ENCODE measurements at regions not wholly inside any gene's neighbourhood (a gene's known extent, or its start where the extent isn't known, plus 50 kb on each side); places are given as distances from the start of the nearest gene placed in this dataset.
A peak's percentile ranks its signal among the peaks of the same experiment; 100 is the strongest.

- H4K20me1 ChIP-seq (ENCODE audit: low read length) = no peaks in the 10 kb centered on the region
- no peak overlapping the region for H3K27ac ChIP-seq (ENCODE audit: low read length)
- H3K9ac ChIP-seq (ENCODE audit: low read length) = no peak overlapping the region
- H3K4me1 ChIP-seq (ENCODE audit: insufficient read depth, low read length) = peaks cover 13% of the 10 kb centered on the region
- no peaks in the 10 kb centered on the region for H3K9me2 ChIP-seq (replicated peaks; ENCODE audit: low read length)
- ATAC-seq (no peak), DNase-seq (no peak)
- H3K9me3 ChIP-seq (ENCODE audit: low read length) = no peaks in the 10 kb centered on the region
- H3K4me2 ChIP-seq (ENCODE audit: low read length) = no peak overlapping the region
- no peaks in the 10 kb centered on the region for H3K27me3 ChIP-seq (ENCODE audit: low read length)
- no peaks in the 10 kb centered on the region for H3K79me2 ChIP-seq (ENCODE audit: low read length)
- no peaks in the 10 kb centered on the region for H3F3A ChIP-seq (ENCODE audit: low read length, unreplicated experiment)
- BruUV-seq (replicated peaks) = no TSS peak
- no peaks in the 10 kb centered on the region for H3K36me3 ChIP-seq (ENCODE audit: low read depth, low read length)
- H3K4me3 ChIP-seq (ENCODE audit: low read length) = no peak overlapping the region
- CTCF ChIA-PET = no interaction called here
- no peak overlapping the region for H2AFZ ChIP-seq (ENCODE audit: low read length)
- intact Hi-C loops (cut with micrococcal nuclease) = loop anchor here (5.0 kb wide), 1 partner anchor 47 kb away; no protein-coding TSS in a partner anchor
- POLR2A ChIA-PET (ENCODE audit: unreplicated experiment) = no interaction called here
- no peak for TF ChIP-seq EZH2 (IDR thresholded peaks at IDR 0.05; ENCODE audit: low read length, unreplicated experiment)
- no peak for TF ChIP-seq CTCF (conservative IDR thresholded peaks at IDR 0.05; ENCODE audit: low read depth, low read length)
- TF ChIP-seq EZH2phosphoT487 (IDR thresholded peaks at IDR 0.05; ENCODE audit: borderline replicate concordance, low read length) = no peak
Observed at GRCh38 chr4:31458813-31459212, 738.6 kb downstream of the PCDH7 start.

- intact Hi-C loops (cut with micrococcal nuclease) = loop anchor here (5.0 to 10.0 kb wide), 2 partner anchors 53 to 211 kb away; no protein-coding TSS in a partner anchor
- CTCF ChIA-PET = no interaction called here
- H3K27ac ChIP-seq (ENCODE audit: low read length) = peak overlapping the region; percentile 96
Observed at GRCh38 chr4:31461421-31461820, 741.3 kb downstream of the PCDH7 start.

More at GRCh38 chr4:31461421-31461820, 741.3 kb downstream of the PCDH7 start:
- BruUV-seq (replicated peaks) = no TSS peak
- POLR2A ChIA-PET (ENCODE audit: unreplicated experiment) = no interaction called here
- DNase-seq (peak; percentile 91), ATAC-seq (peak; percentile 89)
- no peaks in the 10 kb centered on the region for H3K9me2 ChIP-seq (replicated peaks; ENCODE audit: low read length)
- no peak overlapping the region for H2AFZ ChIP-seq (ENCODE audit: low read length)
- TF ChIP-seq CTCF (conservative IDR thresholded peaks at IDR 0.05; ENCODE audit: low read depth, low read length) (no peak), EZH2 (IDR thresholded peaks at IDR 0.05; ENCODE audit: low read length, unreplicated experiment) (no peak), EZH2phosphoT487 (IDR thresholded peaks at IDR 0.05; ENCODE audit: borderline replicate concordance, low read length) (no peak)
- no peak overlapping the region for H3K4me3 ChIP-seq (ENCODE audit: low read length)
- no peaks in the 10 kb centered on the region for H3F3A ChIP-seq (ENCODE audit: low read length, unreplicated experiment)
- no peaks in the 10 kb centered on the region for H3K79me2 ChIP-seq (ENCODE audit: low read length)
- H3K36me3 ChIP-seq (ENCODE audit: low read depth, low read length) = no peaks in the 10 kb centered on the region
- H3K4me1 ChIP-seq (ENCODE audit: insufficient read depth, low read length) = peaks cover 13% of the 10 kb centered on the region
- H3K9me3 ChIP-seq (ENCODE audit: low read length) = no peaks in the 10 kb centered on the region
- H3K27me3 ChIP-seq (ENCODE audit: low read length) = no peaks in the 10 kb centered on the region
- no peaks in the 10 kb centered on the region for H4K20me1 ChIP-seq (ENCODE audit: low read length)
- H3K4me2 ChIP-seq (ENCODE audit: low read length) = peak overlapping the region; percentile 47; the same call in 1 of the 2 replicates
- H3K9ac ChIP-seq (ENCODE audit: low read length) = peak overlapping the region; percentile 53; the same call in 1 of the 2 replicates
